Fibroblast of mammary gland (primary cell): ENCODE measurements at regions not wholly inside any gene's neighbourhood (a gene's known extent, or its start where the extent isn't known, plus 50 kb on each side); places are given as distances from the start of the nearest gene placed in this dataset.

Experiments used
- DNase-seq: peaks from one replicate; pipeline ENCODE4 v3.0.0-alpha.2; 2010; ENCODE audit warnings: low read depth
- H3K4me3 ChIP-seq: 2 replicates; pipeline ENCODE4 v1.5.1; 2011; ENCODE audit warnings: low read depth, mild to moderate bottlenecking, low read length, moderate library complexity; ENCODE audit not compliant: control insufficient read depth
- TF ChIP-seq, protein P1 (sequence below): conservative IDR thresholded peaks from 2 replicates; pipeline ENCODE4 v1.5.1; 2011; ENCODE audit warnings: low read depth, low read length, inconsistent platforms; ENCODE audit not compliant: control insufficient read depth, insufficient read depth

DNA sequence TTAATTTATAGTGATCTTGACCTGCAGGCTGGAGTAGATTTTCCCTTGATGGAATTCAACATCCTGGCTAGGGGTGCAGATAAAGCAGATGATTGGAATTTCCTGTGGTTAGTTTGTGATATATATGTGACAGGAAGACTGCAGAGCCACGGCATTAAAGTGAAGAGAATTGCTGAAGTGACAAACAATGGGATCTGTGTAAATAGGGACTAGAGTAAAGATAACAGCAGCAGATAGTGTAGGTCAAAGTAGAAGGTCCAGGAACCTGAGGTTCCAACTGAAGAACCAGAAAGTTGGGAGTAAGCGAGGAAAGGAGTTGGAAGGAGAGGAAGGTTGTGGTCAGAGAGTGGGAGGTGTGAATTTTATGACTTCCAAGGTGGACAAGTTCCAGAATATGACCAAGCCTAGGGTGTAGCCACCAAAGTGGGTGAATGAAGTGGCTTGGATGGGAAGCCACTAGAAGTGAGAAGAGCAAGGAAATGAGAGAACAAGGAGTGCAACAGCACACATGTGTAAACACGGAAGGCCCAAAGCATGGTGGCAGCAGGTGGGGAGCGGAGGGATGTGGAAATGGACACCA, 325.0 kb downstream of the RAB28 start:
- TF ChIP-seq, protein P1, sequence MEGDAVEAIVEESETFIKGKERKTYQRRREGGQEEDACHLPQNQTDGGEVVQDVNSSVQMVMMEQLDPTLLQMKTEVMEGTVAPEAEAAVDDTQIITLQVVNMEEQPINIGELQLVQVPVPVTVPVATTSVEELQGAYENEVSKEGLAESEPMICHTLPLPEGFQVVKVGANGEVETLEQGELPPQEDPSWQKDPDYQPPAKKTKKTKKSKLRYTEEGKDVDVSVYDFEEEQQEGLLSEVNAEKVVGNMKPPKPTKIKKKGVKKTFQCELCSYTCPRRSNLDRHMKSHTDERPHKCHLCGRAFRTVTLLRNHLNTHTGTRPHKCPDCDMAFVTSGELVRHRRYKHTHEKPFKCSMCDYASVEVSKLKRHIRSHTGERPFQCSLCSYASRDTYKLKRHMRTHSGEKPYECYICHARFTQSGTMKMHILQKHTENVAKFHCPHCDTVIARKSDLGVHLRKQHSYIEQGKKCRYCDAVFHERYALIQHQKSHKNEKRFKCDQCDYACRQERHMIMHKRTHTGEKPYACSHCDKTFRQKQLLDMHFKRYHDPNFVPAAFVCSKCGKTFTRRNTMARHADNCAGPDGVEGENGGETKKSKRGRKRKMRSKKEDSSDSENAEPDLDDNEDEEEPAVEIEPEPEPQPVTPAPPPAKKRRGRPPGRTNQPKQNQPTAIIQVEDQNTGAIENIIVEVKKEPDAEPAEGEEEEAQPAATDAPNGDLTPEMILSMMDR = no peak
- H3K4me3 ChIP-seq = no peak overlapping the region
- peak; percentile 46 for DNase-seq

DNA sequence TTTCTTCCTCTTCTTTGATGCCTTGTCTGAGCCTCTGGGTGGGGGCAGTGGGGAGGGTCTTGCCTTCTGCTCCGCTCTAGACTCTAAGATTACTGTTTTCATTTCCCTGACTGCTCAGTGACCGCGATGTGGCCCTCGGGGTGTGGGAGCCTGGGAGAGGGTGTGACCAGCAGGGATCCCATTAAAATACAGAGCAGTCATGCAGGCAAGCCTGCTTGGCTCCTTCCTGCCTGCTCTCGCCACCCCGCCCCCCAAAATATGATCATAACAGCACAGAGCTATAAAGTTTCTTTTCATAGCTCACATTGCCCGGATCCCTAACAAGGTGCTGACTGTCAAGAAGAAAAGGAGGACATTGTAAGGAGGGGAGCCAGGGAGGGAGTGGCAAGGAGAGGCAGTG, 332.9 kb downstream of the RAB28 start:
- TF ChIP-seq, protein P1 = no peak
- DNase-seq = no peak
- no peak overlapping the region for H3K4me3 ChIP-seq

DNA sequence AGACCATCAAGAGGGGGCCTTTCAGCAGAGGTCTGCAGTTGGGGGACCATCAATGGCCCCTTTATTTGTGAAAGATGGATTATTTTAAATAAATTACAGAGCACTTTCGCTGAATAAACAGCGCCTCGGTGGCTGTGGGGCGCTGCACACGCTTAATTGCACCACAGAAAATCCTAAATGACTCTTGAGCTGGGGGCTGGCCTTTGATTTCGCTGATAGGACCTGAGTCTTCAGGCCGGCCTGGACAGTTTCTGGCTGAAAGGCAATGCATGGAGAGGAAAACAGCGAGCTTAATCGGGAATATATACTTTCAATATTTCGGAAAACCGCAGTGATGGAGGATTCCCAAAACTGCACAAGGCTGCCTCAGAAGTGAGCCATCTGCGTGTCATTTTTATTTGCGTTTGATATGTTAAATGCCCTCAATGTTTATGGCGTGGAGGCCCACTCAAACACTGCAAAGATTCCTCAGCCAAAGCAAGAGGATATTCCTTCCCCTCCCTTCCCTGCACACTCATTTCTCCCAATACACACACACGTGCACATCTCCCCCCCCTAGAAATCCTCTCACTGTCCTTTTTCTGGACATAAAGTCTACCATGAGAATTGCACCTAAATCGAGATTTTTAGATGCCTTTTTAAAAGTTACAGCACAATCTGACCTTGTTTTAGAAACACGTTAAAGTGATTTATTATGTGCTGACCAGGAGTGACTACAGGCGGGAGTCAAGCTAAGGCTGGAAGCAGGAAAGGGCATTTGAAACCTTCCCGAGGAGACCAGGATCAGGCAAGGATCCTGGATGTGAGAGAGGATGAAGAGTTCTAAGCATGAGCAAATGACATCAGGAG, 340.7 kb downstream of the RAB28 start:
- DNase-seq = no peak
- no peak overlapping the region for H3K4me3 ChIP-seq
- TF ChIP-seq, protein P1 = no peak

DNA sequence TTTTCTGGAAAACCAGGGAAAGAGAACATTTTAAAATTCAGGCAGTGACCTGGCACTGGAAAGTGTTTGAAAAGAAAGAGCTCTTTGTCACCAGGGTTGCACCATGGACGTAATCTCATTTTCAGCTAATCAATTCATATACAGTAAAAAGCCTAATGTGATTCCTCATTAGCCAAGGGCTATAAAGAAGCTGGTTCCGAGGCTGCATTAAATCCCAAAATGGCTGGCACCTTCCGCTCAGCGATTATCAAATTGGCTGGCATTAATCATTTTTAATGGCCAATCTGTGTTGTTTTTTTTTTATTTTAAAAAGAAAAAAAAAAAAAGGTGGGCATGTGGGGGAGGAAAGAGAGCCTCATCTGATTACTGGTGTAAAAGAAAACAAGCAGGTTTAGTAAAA, 341.4 kb downstream of the RAB28 start:
- H3K4me3 ChIP-seq = no peak overlapping the region
- TF ChIP-seq, protein P1 = no peak
- DNase-seq = no peak

DNA sequence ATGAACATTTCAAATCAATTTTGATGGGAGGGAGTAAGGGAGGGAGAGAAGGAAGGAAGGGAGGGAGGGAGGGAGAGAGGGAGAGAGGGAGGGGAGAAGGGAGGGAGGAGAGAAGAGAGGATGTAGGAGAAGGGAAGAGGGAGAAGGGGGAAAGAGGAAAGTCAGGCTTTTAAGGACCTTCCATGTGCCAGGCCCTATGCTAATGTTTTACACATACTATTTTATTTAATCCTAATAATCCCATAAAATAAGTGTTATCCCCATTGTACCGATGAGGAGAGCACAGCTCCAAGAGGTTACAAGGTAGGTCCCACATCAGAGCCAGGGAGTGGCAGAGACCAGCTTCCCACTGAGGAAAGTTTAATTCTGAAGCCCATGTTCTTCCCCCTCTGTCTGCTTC, 341.9 kb downstream of the RAB28 start:
- H3K4me3 ChIP-seq = no peak overlapping the region
- TF ChIP-seq, protein P1 = no peak
- DNase-seq = no peak

DNA sequence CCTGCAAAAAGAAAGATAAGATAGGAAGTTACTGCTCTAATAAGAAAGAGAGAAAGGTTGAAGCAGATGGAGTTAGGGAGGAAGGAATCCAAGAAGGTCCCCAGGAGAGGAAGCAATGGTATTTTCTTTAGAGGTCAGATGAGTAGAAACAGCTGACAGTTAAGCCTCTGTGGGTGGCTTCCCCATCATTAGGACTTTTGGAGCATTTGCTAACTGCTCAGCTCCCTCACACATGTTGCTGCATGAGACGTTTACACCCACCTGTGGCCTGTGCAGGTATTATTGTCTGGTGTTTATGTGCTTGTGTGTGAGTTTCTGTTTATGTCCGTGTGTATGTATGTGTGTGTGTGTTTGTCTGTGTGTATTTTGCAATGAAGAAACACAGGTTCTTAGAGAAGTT, 346.8 kb downstream of the RAB28 start:
- no peak for DNase-seq
- TF ChIP-seq, protein P1 = no peak
- H3K4me3 ChIP-seq = no peak overlapping the region
